OCI-LY7 (cell line): ENCODE measurements at regions not wholly inside any gene's neighbourhood (a gene's known extent, or its start where the extent isn't known, plus 50 kb on each side); places are given as distances from the start of the nearest gene placed in this dataset.

ENCODE experiments used
- CTCF ChIP-seq: fragments of 200-600 bp; sonication (generic); conservative IDR thresholded peaks from 2 replicates; pipeline ENCODE4 v1.5.1; 2014; ENCODE audit warnings: mild to moderate bottlenecking, antibody characterized with exemption, low read length, moderate library complexity, mixed read lengths
- EZH2phosphoT487 ChIP-seq: fragments of 200-600 bp; sonication (generic); IDR thresholded peaks from 2 replicates; pipeline ENCODE4 v1.6.1; 2018; ENCODE audit warnings: low read depth, borderline replicate concordance, mild to moderate bottlenecking, mixed run types, antibody characterized with exemption, low read length, moderate library complexity, mixed read lengths

- TF ChIP-seq EZH2phosphoT487: no peak
- no peak for TF ChIP-seq CTCF
Observed at GRCh38 chr3:180332608-180333007, 269.4 kb upstream of the TTC14 start.
